NCI-H187 (cell line): ENCODE measurements at regions not wholly inside any gene's neighbourhood (a gene's known extent, or its start where the extent isn't known, plus 50 kb on each side); places are given as distances from the start of the nearest gene placed in this dataset.
"Not testable (repeated sequence)": the region's sequence is repeated elsewhere in the genome, so short reads cannot be mapped to it uniquely, and the experiment has no call there.

Source experiments
- DNase-seq, 2 experiments: peaks; one replicate each; lab custom pipeline; 2025; lab: John Stamatoyannopoulos, UW

DNA sequence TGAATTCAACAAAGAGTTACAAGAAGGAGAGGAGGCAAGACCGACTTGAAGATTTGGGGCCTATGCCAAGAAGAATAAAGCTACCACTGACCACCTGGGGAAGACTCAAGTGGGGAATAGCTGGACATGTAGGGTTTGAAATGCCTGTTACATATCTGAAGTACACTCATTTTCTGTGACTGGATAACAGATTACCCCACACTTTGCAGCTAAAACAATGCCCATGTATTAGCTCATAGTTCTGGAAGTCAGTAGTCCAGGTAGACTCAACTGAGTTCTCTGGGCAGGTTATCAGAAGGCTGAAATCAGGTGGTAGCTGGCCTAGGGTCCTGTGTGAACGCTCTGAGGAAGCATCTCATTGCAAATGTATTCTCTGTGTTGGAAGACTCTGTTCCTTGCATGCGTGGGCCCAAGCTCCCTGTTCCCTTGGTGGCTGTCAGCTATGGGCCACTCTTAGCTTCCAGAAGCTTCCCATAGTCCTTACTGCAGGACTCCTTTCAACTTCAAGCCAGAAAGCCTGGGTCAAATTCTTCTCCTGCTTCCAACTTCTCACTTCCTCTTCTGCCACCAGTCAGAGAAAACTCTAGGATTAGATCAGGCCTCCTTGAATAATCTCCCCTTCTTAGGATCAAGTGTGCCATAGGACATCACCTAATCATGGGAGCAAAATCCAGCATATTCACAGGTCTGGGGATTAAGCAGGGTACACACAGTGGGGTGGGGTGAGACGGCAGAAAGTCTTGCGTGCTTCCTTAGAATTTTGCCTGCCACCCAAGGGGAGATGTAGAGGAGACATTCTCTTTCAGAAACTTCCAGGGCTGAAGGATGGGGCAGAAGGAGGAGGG is 187.8 kb downstream of the SHQ1 start:
- DNase-seq, result no peak

DNA sequence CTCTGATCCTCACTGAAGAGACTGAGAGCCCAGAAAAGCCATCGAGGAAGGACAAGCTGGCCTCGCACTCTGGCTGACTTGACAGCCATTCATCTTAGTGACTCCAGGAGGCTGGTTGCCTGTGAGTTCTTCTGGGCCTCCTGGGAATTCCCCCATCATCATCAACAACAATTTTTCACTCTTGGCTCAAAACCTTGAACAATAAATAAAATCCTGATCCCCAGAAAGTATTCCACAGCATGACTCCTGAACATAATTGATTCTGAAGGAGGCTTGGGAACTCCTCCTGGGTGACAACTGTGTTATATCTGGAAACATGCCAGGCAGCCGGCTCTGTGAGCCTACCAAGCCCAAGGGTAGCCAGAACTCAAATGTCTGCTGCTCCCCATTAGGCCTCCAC is 188.6 kb downstream of the SHQ1 start:
- DNase-seq, result peak; percentile 23 to 26

GRCh38 chr3:72659188-72659587 is 189.1 kb downstream of the SHQ1 start:
- no peak for DNase-seq

- DNase-seq, result no peak
Observed at GRCh38 chr3:72658466-72659100, 189.7 kb downstream of the SHQ1 start.

DNA sequence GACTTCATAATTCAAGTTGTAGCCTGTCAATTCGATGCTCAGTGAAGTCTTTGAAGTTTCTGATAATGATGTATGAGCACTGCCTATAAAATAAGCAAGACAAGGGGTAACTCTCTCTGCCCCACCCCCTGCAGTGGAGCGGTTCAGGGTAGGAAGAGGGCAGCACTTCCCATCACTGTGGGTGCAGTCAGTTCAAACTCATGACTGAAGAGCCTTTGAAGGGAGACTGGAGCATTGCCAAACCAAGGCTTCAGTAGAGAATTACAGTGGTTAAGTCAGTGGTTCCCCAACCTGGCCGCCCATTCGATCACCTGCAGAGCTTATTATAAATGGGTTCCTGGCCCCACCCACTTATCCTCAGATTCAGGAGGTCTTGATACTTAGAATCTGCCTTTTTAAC is 190.6 kb downstream of the SHQ1 start:
- peak in 1 of 2 experiments; percentile 22 for DNase-seq

DNA sequence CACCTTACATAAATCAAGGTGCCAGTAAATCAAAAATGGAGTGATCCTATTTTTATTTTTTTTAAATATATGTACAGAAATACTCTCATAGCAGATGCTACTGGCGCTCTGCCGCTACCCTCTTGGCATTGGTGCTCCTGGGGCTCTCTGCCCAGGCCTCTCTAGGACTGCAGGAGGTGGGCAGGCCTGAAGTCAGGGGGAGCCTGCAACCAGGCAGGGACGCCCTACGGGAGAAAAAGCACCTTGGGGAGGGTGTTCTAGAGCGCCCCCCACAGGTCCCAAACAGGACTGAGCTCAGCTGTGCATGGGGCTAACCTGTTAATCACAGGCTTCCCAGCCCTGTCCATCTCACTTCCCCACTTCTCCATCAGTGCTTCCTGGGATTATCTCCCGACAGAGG is 192.5 kb downstream of the SHQ1 start:
- no peak for DNase-seq

GRCh38 chr3:72655131-72655551 is 193.1 kb downstream of the SHQ1 start:
- DNase-seq, result no peak

- DNase-seq, result no peak
Observed at GRCh38 chr3:72652395-72652794, 195.8 kb downstream of the SHQ1 start.

GRCh38 chr3:72651498-72651897 is 196.7 kb downstream of the SHQ1 start:
- DNase-seq, result no peak

GRCh38 chr3:72646263-72646662 is 202.0 kb downstream of the SHQ1 start:
- DNase-seq, result no peak

DNA sequence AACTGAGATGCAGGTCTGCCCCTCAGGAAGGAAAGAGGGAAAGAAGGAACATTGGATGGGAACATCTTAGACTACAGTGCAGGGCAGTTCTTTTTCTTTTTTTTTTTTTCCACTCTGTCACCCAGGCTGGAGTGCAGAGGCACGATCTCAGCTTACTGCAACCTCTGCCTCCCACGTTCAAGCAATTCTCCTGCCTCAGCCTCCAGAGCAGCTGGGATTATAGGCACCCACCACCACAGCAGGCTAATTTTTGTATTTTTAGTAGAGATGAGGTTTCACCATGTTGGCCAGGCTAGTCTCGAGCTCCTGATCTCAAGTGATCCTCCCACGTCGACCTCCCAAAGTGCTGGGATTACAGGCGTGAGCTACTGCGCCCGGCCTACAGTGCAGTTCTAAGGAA is 204.6 kb downstream of the SHQ1 start:
- not testable (repeated sequence) for DNase-seq

DNA sequence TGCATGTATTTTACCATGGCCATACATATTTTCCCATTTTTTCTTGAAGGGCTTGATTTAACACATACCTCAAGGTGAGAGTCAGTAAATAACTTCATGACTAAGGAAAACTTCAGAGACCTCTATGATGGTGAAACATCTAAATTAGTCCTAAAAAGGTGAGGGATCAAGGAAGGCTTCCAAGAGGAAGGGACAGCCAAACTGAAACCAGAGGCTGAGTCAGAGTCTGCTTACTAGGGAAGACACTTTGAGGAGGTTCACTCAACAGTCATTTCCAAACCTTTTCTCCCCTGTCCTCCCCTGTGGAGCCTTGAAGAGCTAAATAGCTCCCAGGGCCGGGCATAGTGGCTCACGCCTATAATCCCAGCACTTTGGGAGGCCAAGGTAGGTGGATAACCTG is 206.6 kb downstream of the SHQ1 start:
- DNase-seq, result no peak

GRCh38 chr3:72641072-72641471 is 207.2 kb downstream of the SHQ1 start:
- DNase-seq, result no peak

- DNase-seq, result no peak
Observed at GRCh38 chr3:72636969-72637597, 211.2 kb downstream of the SHQ1 start.

DNA sequence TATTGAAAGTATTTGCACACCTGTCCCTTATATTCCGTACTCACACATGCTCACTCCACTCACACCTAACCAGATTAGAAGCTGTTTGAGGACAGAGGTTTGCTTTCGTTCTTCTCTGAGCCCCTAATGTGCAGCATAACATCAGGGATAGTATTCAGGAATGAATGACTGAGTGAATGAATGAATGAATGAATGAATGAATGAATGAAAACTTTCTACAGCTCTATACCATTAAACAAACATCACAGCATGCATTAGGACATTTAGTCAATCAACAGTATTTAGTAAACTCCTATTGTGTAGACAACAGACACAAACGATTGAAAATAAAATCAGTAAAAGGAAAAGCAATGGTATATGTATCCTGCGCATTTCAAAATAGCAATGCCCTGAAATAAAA is 212.7 kb downstream of the SHQ1 start:
- no peak for DNase-seq

DNA sequence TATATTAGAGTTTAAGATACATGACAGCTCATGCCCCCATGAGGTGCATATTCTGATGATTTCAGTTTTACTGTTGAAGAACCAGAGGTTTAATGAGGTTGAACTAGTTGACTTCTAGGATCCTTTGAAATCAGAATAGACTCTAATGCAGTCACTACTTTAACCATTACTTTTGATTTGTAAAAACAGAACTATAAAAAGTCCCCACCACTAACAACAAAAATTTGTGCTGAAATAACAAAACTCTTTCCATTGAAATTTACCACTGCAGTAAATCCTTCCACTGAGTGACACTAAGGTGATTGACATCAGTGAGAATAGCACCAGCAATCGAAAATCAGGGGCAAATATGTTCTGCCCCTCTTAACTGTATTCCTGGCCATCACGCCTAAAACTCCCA is 214.1 kb downstream of the SHQ1 start:
- DNase-seq, result no peak

GRCh38 chr3:72633534-72633933 is 214.7 kb downstream of the SHQ1 start:
- DNase-seq, result no peak

- no peak for DNase-seq
Observed at GRCh38 chr3:72633121-72633520, 215.1 kb downstream of the SHQ1 start.

DNA sequence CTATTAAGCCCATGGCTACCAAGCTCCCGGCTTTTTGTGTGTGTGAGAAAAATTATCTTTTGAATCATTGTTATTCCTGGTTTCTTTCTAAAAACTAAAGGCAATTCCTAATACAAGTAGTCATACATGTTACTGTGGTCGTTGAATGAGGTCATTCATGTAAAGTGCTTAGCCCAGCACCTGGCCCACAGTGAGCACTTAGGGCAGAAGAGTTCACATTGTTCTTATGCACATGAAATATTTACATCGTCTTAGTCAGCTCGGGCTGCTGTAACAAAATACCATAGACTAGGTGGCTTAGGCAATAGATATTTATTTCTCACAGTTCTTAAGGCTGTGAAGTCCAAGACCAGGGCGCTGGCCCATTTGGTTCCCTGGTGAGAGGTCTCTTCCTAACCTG is 216.1 kb downstream of the SHQ1 start:
- no peak for DNase-seq

DNA sequence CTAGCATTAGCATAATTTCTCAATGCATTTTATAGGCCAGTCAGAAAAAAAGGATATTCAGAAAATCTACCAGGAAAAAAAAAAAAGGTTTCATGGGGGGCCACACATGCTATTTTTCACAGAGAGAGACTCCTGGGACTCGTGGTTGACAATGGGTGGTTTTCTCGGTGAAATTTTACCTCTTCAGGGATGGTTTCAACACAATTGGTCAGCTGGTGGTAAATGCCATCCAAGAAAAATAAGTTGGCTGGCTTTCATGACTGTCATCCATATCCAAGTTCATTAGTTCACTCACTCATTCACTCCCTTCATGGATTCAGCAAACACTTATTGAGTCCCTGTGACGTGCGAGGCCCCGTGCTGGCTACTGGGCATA is 217.3 kb downstream of the SHQ1 start:
- DNase-seq, result peak; percentile 18 to 68

DNA sequence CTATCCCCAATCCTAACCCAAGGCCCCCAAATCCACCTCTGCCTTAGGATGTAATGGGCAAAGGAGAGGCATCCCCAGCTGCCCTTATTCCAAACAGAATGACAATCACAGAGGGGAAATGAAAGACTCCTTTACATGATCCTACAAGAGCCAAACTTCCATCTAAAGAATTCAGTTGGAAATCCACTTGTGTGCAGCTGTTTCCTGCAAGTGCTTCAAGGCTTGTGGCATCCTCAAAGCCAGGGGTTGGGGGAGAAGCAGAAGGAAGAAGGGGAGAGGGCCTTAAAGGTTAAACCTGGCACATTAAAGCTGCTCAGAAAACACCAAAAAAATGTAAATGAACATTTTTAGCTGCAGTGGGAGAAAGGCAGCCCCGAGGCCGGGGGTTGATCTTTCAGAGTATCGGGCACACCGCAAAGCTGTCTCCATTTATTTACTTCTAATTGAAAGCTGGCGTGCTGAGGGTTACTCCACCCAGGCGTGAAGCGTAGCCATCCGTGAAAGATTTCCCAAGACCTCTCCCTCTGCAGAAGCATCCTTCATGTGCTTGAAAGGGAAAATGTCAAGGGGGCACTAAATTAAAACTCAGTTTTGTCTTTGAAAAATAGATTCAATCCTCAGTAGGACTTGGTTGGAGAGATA is 217.8 kb downstream of the SHQ1 start:
- DNase-seq, result peak; percentile 68 to 82

DNA sequence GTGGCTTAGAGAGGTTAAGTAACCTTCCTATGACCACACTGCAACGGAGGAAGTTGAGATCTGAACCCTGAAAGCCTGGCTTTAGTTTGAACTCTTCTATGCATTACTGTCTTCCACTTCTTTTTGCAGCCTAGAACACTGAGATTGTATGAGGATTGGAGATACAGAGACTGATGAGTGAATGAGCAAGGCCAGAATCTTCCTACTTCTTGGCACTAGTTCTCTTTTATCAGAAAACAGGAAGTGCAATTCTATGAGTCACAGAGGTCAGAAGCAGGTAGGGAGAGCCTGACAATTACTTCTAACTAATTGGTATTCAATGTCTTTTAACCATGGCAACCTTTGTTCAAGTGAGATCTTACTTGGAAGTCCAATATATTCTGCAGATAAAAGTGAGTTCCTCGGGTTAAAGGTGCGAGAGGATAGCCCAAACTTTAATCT is 219.0 kb downstream of the SHQ1 start:
- DNase-seq, result no peak

DNA sequence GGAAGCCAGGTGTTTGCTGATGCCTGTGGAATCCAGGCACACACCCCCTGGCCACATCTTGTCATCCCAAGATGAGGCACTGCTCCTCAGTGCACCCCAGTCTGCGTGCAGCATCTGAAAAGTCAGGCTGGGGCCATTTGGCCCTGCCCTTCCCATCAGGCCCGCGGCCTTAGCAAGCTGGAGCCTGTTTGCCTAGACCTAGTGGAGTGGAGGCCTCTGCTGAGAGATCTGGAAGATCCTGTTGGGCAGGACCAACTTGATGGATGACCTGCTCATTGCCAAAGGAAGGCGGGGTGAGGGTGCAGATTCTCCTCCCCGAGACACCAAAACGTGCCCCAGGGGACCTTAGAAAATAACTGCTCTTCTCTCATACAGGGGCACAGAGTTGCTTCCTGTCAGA is 220.2 kb downstream of the SHQ1 start:
- DNase-seq, result no peak
